ENCODE measurements at regions not wholly inside any gene's neighbourhood (a gene's known extent, or its start where the extent isn't known, plus 50 kb on each side); places are given as distances from the start of the nearest gene placed in this dataset.

GRCh38 chr14:85054178-85054577 lies 475.8 kb upstream of the FLRT2 start:
- Histone ChIP-seq H3K27ac (ENCODE audit: low read depth in 2 of 2, low read length in 2 of 2) (no peak overlapping the region), H3K4me1 (ENCODE audit: control insufficient read depth in 2 of 3, insufficient read depth in 2 of 3, low read depth in 1 of 3, low read length in 3 of 3) (no peaks in the 10 kb centered on the region), H3K36me3 (ENCODE audit: control insufficient read depth in 2 of 3, insufficient read depth in 3 of 3, low read length in 3 of 3) (no peaks in the 10 kb centered on the region), H3K9me3 (ENCODE audit: control insufficient read depth in 2 of 3, insufficient read depth in 1 of 3, low read length in 3 of 3) (no peaks in the 10 kb centered on the region), H3K9ac (ENCODE audit: low read length in 3 of 3) (no peak overlapping the region), H3K4me3 (ENCODE audit: low read length in 3 of 3) (no peak overlapping the region), H3K27me3 (ENCODE audit: control insufficient read depth, insufficient read depth, low read length) (no peaks in the 10 kb centered on the region)
- no peak for DNase-seq
- intact Hi-C loops (cut with DNase I), result no loop called here
- no peak for TF ChIP-seq CTCF (IDR thresholded peaks at IDR 0.05; ENCODE audit: borderline replicate concordance, extremely low read depth, insufficient read depth)
- FAIRE-seq, result no peak

- no peak for TF ChIP-seq CTCF (IDR thresholded peaks at IDR 0.05; ENCODE audit: borderline replicate concordance, extremely low read depth, insufficient read depth)
- FAIRE-seq (no peak), DNase-seq (no peak)
- Histone ChIP-seq H3K27me3 (ENCODE audit: control insufficient read depth, insufficient read depth, low read length) (no peaks in the 10 kb centered on the region), H3K36me3 (ENCODE audit: control insufficient read depth in 2 of 3, insufficient read depth in 3 of 3, low read length in 3 of 3) (no peaks in the 10 kb centered on the region), H3K27ac (ENCODE audit: low read depth in 2 of 2, low read length in 2 of 2) (no peak overlapping the region), H3K4me3 (ENCODE audit: low read length in 3 of 3) (no peak overlapping the region), H3K4me1 (ENCODE audit: control insufficient read depth in 2 of 3, insufficient read depth in 2 of 3, low read depth in 1 of 3, low read length in 3 of 3) (no peaks in the 10 kb centered on the region), H3K9me3 (ENCODE audit: control insufficient read depth in 2 of 3, insufficient read depth in 1 of 3, low read length in 3 of 3) (no peaks in the 10 kb centered on the region), H3K9ac (ENCODE audit: low read length in 3 of 3) (no peak overlapping the region)
- intact Hi-C loops (cut with DNase I), result no loop called here
These were observed 473.7 kb upstream of the FLRT2 start for GRCh38 chr14:85056267-85056666.

- TF ChIP-seq CTCF (IDR thresholded peaks at IDR 0.05; ENCODE audit: borderline replicate concordance, extremely low read depth, insufficient read depth), result no peak
- DNase-seq (peak in 1 of 5 donors; percentile 24), FAIRE-seq (no peak)
- H3K9me3 ChIP-seq (ENCODE audit: control insufficient read depth in 2 of 3, insufficient read depth in 1 of 3, low read length in 3 of 3), result no peaks in the 10 kb centered on the region
- intact Hi-C loops (cut with DNase I), result no loop called here
- no peak overlapping the region for H3K27ac ChIP-seq (ENCODE audit: low read depth in 2 of 2, low read length in 2 of 2)
- H3K4me3 ChIP-seq (ENCODE audit: low read length in 3 of 3), result no peak overlapping the region
- no peak overlapping the region for H3K9ac ChIP-seq (ENCODE audit: low read length in 3 of 3)
- H3K4me1 ChIP-seq (ENCODE audit: control insufficient read depth in 2 of 3, insufficient read depth in 2 of 3, low read depth in 1 of 3, low read length in 3 of 3), result no peaks in the 10 kb centered on the region
- no peaks in the 10 kb centered on the region for H3K36me3 ChIP-seq (ENCODE audit: control insufficient read depth in 2 of 3, insufficient read depth in 3 of 3, low read length in 3 of 3)
- H3K27me3 ChIP-seq (ENCODE audit: control insufficient read depth, insufficient read depth, low read length), result no peaks in the 10 kb centered on the region
These were observed 472.7 kb upstream of the FLRT2 start for GRCh38 chr14:85057221-85057620.

- DNase-seq (no peak), FAIRE-seq (no peak)
- intact Hi-C loops (cut with DNase I), result no loop called here
- TF ChIP-seq CTCF (IDR thresholded peaks at IDR 0.05; ENCODE audit: borderline replicate concordance, extremely low read depth, insufficient read depth), result no peak
- Histone ChIP-seq H3K4me1 (ENCODE audit: control insufficient read depth in 2 of 3, insufficient read depth in 2 of 3, low read depth in 1 of 3, low read length in 3 of 3) (no peaks in the 10 kb centered on the region), H3K4me3 (ENCODE audit: low read length in 3 of 3) (no peak overlapping the region), H3K36me3 (ENCODE audit: control insufficient read depth in 2 of 3, insufficient read depth in 3 of 3, low read length in 3 of 3) (no peaks in the 10 kb centered on the region), H3K9ac (ENCODE audit: low read length in 3 of 3) (no peak overlapping the region), H3K27me3 (ENCODE audit: control insufficient read depth, insufficient read depth, low read length) (no peaks in the 10 kb centered on the region), H3K27ac (ENCODE audit: low read depth in 2 of 2, low read length in 2 of 2) (no peak overlapping the region), H3K9me3 (ENCODE audit: control insufficient read depth in 2 of 3, insufficient read depth in 1 of 3, low read length in 3 of 3) (no peaks in the 10 kb centered on the region)
These were observed 471.8 kb upstream of the FLRT2 start for GRCh38 chr14:85058150-85058549.

All from kidney (tissue), 13 donors.